GM12878 (cell line): ENCODE measurements at regions not wholly inside any gene's neighbourhood (a gene's known extent, or its start where the extent isn't known, plus 50 kb on each side); places are given as distances from the start of the nearest gene placed in this dataset.

Source experiments
- ATAC-seq: fragments of 200-7000 bp; cut with Tn5 transposase; 3 replicates; pipeline ENCODE4 v1.9.1; 2020; ENCODE audit warnings: mild to moderate bottlenecking, moderate library complexity
- BruUV-seq: library from RNA; stranded (reverse); fragments of 400-500 nt; replicated peaks from 2 replicates; lab custom pipeline; 2021; lab: Mats Ljungman, UMichigan
- CTCF ChIA-PET: fragments of 300-600 bp; sonication (Branson Sonifier 250); formaldehyde crosslinking; extraction: SDS; loops from one replicate; lab custom pipeline; 2021; ENCODE audit warnings: inconsistent platforms; lab: Yijun Ruan, JAX
- POLR2A ChIA-PET: fragments of 350-600 bp; formaldehyde crosslinking; extraction: SDS; loops from one replicate; lab custom pipeline; 2021; ENCODE audit warnings: inconsistent platforms; lab: Charles Lee
- RAD21 ChIA-PET: fragments of 300-600 bp; sonication (Branson Sonifier 250); formaldehyde crosslinking; loops from one replicate; lab custom pipeline; 2023; ENCODE audit warnings: antibody characterized with exemption; ENCODE audit not compliant: unreplicated experiment; lab: Charles Lee
- SMC1A ChIA-PET: fragments of 300-600 bp; sonication (Branson Sonifier 250); formaldehyde crosslinking; loops from one replicate; lab custom pipeline; 2023; ENCODE audit not compliant: unreplicated experiment, uncharacterized antibody; lab: Charles Lee
- DNase-seq: peaks from one replicate; pipeline ENCODE4 v3.0.0-alpha.2; 2011; ENCODE audit warnings: low read depth, low spot score
- FAIRE-seq: peaks from 3 replicates; lab custom pipeline; 2011; peaks lifted over from hg19 to GRCh38; lab: Jason Lieb, UNC
- H2AFZ ChIP-seq: 2 replicates; pipeline ENCODE4 v1.6.0; 2011; ENCODE audit warnings: low read depth, low read length, control low read depth; ENCODE audit not compliant: control insufficient read depth
- H3K27ac ChIP-seq: 2 replicates; pipeline ENCODE4 v1.5.1; 2011; ENCODE audit warnings: control low read depth; ENCODE audit not compliant: control insufficient read depth, insufficient read depth
- H3K27me3 ChIP-seq, 2 experiments: replicated peaks in 1 of 2; 2 replicates each; pipeline versions ENCODE4 v1.6.0 to v1.6.1; 2011; ENCODE audit warnings: low read length in 1 of 2; ENCODE audit not compliant: control insufficient read depth in 2 of 2, insufficient read depth in 2 of 2
- H3K36me3 ChIP-seq, 2 experiments: 2 replicates each; pipeline ENCODE4 v1.5.1; 2011; ENCODE audit warnings: low read length in 1 of 2; ENCODE audit not compliant: control insufficient read depth in 2 of 2, insufficient read depth in 2 of 2
- H3K4me1 ChIP-seq: 2 replicates; pipeline ENCODE4 v1.6.1; 2011; ENCODE audit warnings: mild to moderate bottlenecking, low read length, moderate library complexity, mixed read lengths; ENCODE audit not compliant: control insufficient read depth, insufficient read depth
- H3K4me2 ChIP-seq: 2 replicates; pipeline ENCODE4 v1.6.0; 2011; ENCODE audit warnings: control low read depth; ENCODE audit not compliant: control insufficient read depth, insufficient read depth
- H3K4me3 ChIP-seq: fragments of 200-600 bp; sonication (generic); 2 replicates; pipeline ENCODE4 v1.5.1; 2016
- H3K79me2 ChIP-seq: 2 replicates; pipeline ENCODE4 v1.6.0; 2011; ENCODE audit warnings: low read length; ENCODE audit not compliant: control insufficient read depth, insufficient read depth
- H3K9ac ChIP-seq: 2 replicates; pipeline ENCODE4 v1.8.0; 2011; ENCODE audit warnings: low read length, control low read depth, mixed read lengths; ENCODE audit not compliant: control insufficient read depth, insufficient read depth
- H3K9me3 ChIP-seq: replicated peaks from 3 replicates; pipeline ENCODE4 v1.5.1; 2011; ENCODE audit warnings: mild to moderate bottlenecking, low read length; ENCODE audit not compliant: control insufficient read depth, insufficient read depth
- H4K20me1 ChIP-seq: 2 replicates; pipeline ENCODE4 v1.6.0; 2011; ENCODE audit not compliant: control insufficient read depth, insufficient read depth
- CBFB ChIP-seq: IDR thresholded peaks from 2 replicates; pipeline ENCODE4 v1.6.1; 2016; ENCODE audit warnings: antibody characterized with exemption, low read depth
- CREM ChIP-seq: IDR thresholded peaks from 2 replicates; pipeline ENCODE4 v1.6.1; 2014; ENCODE audit warnings: antibody characterized with exemption, low read depth
- EED ChIP-seq: sonication (generic); IDR thresholded peaks from 2 replicates; pipeline ENCODE4 v1.6.1; 2016; ENCODE audit warnings: antibody characterized with exemption, low read depth
- IKZF2 ChIP-seq, 2 experiments: fragments of 450-650 bp; IDR thresholded peaks; 2 replicates each; pipeline ENCODE4 v1.6.1; 2017; ENCODE audit warnings: mild to moderate bottlenecking in 2 of 2, moderate library complexity in 2 of 2
- MLLT1 ChIP-seq: fragments of 450-650 bp; IDR thresholded peaks from 2 replicates; pipeline ENCODE4 v1.6.1; 2016; ENCODE audit warnings: mild to moderate bottlenecking
- NFIC ChIP-seq: IDR thresholded peaks from 2 replicates; pipeline ENCODE4 v1.6.1; 2012; ENCODE audit warnings: low read depth, mild to moderate bottlenecking, inconsistent platforms, low read length, moderate library complexity
- NR2F1 ChIP-seq: fragments of 450-650 bp; conservative IDR thresholded peaks from 2 replicates; pipeline ENCODE4 v1.6.1; 2017; ENCODE audit warnings: mild to moderate bottlenecking
- PAX5 ChIP-seq: IDR thresholded peaks from 2 replicates; pipeline ENCODE4 v1.6.1; 2011; ENCODE audit warnings: low read depth, low read length, borderline replicate concordance
- POLR2A ChIP-seq: IDR thresholded peaks from 2 replicates; pipeline ENCODE4 v1.6.1; 2011; ENCODE audit warnings: low read depth, mild to moderate bottlenecking, low read length
- POU2F2 ChIP-seq: IDR thresholded peaks from 3 replicates; pipeline ENCODE4 v1.6.1; 2011; ENCODE audit warnings: low read depth, mild to moderate bottlenecking, low read length, borderline replicate concordance
- RCOR1 ChIP-seq: conservative IDR thresholded peaks from 2 replicates; pipeline ENCODE4 v1.6.1; 2012; ENCODE audit warnings: low read depth, low read length, improper control_type of control experiment
- RUNX3 ChIP-seq: IDR thresholded peaks from 2 replicates; pipeline ENCODE4 v1.6.1; 2012; ENCODE audit warnings: low read length, inconsistent platforms
- SMAD5 ChIP-seq: IDR thresholded peaks from 2 replicates; pipeline ENCODE4 v1.6.1; 2016; ENCODE audit warnings: antibody characterized with exemption, low read depth
- SMC3 ChIP-seq: IDR thresholded peaks from 2 replicates; pipeline ENCODE4 v1.6.1; 2011; ENCODE audit warnings: low read length, improper control_type of control experiment, borderline replicate concordance
- TCF12 ChIP-seq: IDR thresholded peaks from 2 replicates; pipeline ENCODE4 v1.6.1; 2011; ENCODE audit warnings: low read depth, mild to moderate bottlenecking, low read length
- TCF7 ChIP-seq: IDR thresholded peaks from 2 replicates; pipeline ENCODE4 v1.6.1; 2014; ENCODE audit warnings: antibody characterized with exemption, borderline replicate concordance
- WGBS: methylation state at CpG from one replicate; pipeline ENCODE4 v1.1.6; 2016; ENCODE audit warnings: low lambda C conversion rate; ENCODE audit not compliant: insufficient replicate concordance, insufficient coverage; ENCODE audit errors: missing lambda C conversion rate; 5-methylcytosine and 5-hydroxymethylcytosine counted together
- in situ Hi-C: fragments of 300-500 bp; cut with MboI; formaldehyde crosslinking; loops from 9 replicates; pipeline ENCODE4 v1.14.3; 2018; ENCODE audit warnings: mixed read lengths
- intact Hi-C: fragments of 100-400 bp; cut with micrococcal nuclease; formaldehyde crosslinking; loops from one replicate; pipeline ENCODE4 v1.14.2; 2022; ENCODE audit not compliant: unreplicated experiment

GRCh38 chr10:113991091-113991860, 52.4 kb upstream of the ADRB1 start:
- intact Hi-C loops (no loop called here), in situ Hi-C loops (no loop called here)
- Histone ChIP-seq H4K20me1 (no peaks in the 10 kb centered on the region), H3K27ac (no peak overlapping the region), H3K4me3 (no peak overlapping the region), H3K27me3 (peaks cover 0 to 1% of the 10 kb centered on the region in 2 experiments; a peak in 2 of 4 replicates), H3K79me2 (no peaks in the 10 kb centered on the region), H3K9ac (no peak overlapping the region), H3K36me3 (no peaks in the 10 kb centered on the region), H2AFZ (no peak overlapping the region), H3K4me1 (peaks cover 8% of the 10 kb centered on the region), H3K9me3 (peaks cover 5% of the 10 kb centered on the region; the same call in 2 of the 3 replicates), H3K4me2 (no peak overlapping the region)
- ChIA-PET SMC1A (interaction anchor here (0.8 to 3.2 kb wide), 2 partner anchors 9 to 27 kb away, joined by 6 to 15 read pairs; no protein-coding TSS in a partner anchor), RAD21 (no interaction called here), CTCF (interaction anchor here (0.6 to 2.6 kb wide), 3 partner anchors 8 to 183 kb away, joined by 3 to 6 read pairs (median 3); no protein-coding TSS in a partner anchor), POLR2A (no interaction called here)
- TF ChIP-seq NFIC (peak; percentile 54; the same call in 1 of the 2 replicates), RCOR1 (no peak), CBFB (peak; percentile 89), TCF7 (peak; percentile 83; the same call in 1 of the 2 replicates), SMAD5 (no peak), EED (peak; percentile 53), MLLT1 (peak; percentile 71; the same call in 1 of the 2 replicates), IKZF2 (IDR thresholded peaks at IDR 0.05) (0 out of 4 replicates have a peak, but pooled peaks of 1 of the 2 experiments have one; percentile 33), SMC3 (no peak), CREM (0 out of 2 replicates have a peak, but pooled peaks have one; percentile 10), RUNX3 (peak; percentile 97), POU2F2 (no peak), TCF12 (peak; percentile 27; the same call in 1 of the 2 replicates), PAX5 (peak; percentile 67; the same call in 1 of the 2 replicates), POLR2A (no peak), NR2F1 (peak; percentile 40)
- FAIRE-seq = no peak
- ATAC-seq = peak; percentile 36
- WGBS = 54% methylated on average over 11 of the region's 11 CpGs
- BruUV-seq = no TSS peak
- no peak for DNase-seq
